GM23248 (cell line): ENCODE measurements at regions not wholly inside any gene's neighbourhood (a gene's known extent, or its start where the extent isn't known, plus 50 kb on each side); places are given as distances from the start of the nearest gene placed in this dataset.

Source experiments
- DNase-seq: peaks from one replicate; pipeline ENCODE4 v3.0.0-alpha.2; 2015
- H2AFZ ChIP-seq: fragments of 200-600 bp; sonication (generic); 2 replicates; pipeline ENCODE4 v1.6.1; 2016; ENCODE audit warnings: antibody characterized with exemption
- H3F3A ChIP-seq: fragments of 200-600 bp; sonication (generic); 2 replicates; pipeline ENCODE4 v1.6.1; 2016; ENCODE audit warnings: mild to moderate bottlenecking, antibody characterized with exemption, mixed run types; ENCODE audit not compliant: insufficient read depth
- H3K27ac ChIP-seq: fragments of 200-600 bp; sonication (generic); 2 replicates; pipeline ENCODE4 v1.5.1; 2016; ENCODE audit warnings: mild to moderate bottlenecking
- H3K27me3 ChIP-seq: fragments of 200-600 bp; sonication (generic); replicated peaks from 2 replicates; pipeline ENCODE4 v1.6.1; 2016; ENCODE audit warnings: mild to moderate bottlenecking; ENCODE audit not compliant: insufficient read depth
- H3K36me3 ChIP-seq: fragments of 200-600 bp; sonication (generic); 2 replicates; pipeline ENCODE4 v1.6.1; 2016; ENCODE audit warnings: low read depth, mild to moderate bottlenecking
- H3K4me1 ChIP-seq: fragments of 200-600 bp; sonication (generic); 2 replicates; pipeline ENCODE4 v1.6.1; 2016; ENCODE audit warnings: mild to moderate bottlenecking; ENCODE audit not compliant: insufficient read depth
- H3K4me2 ChIP-seq: fragments of 200-600 bp; sonication (generic); one replicate; pipeline ENCODE4 v1.6.1; 2016; ENCODE audit warnings: mild to moderate bottlenecking; ENCODE audit not compliant: unreplicated experiment
- H3K4me3 ChIP-seq: fragments of 200-600 bp; sonication (generic); 2 replicates; pipeline ENCODE4 v1.5.1; 2016; ENCODE audit warnings: mild to moderate bottlenecking
- H3K79me2 ChIP-seq: fragments of 200-600 bp; sonication (generic); 2 replicates; pipeline ENCODE4 v1.6.1; 2016; ENCODE audit warnings: mild to moderate bottlenecking; ENCODE audit not compliant: insufficient read depth
- H3K9ac ChIP-seq: fragments of 200-600 bp; sonication (generic); 2 replicates; pipeline ENCODE4 v1.6.1; 2016; ENCODE audit warnings: mild to moderate bottlenecking
- H3K9me2 ChIP-seq: fragments of 200-600 bp; sonication (generic); 2 replicates; pipeline ENCODE4 v1.6.1; 2016; ENCODE audit warnings: mixed run types, mild to moderate bottlenecking, moderate library complexity; ENCODE audit not compliant: insufficient read depth
- H3K9me3 ChIP-seq: fragments of 200-600 bp; sonication (generic); one replicate; pipeline ENCODE4 v1.6.1; 2017; ENCODE audit warnings: low read depth
- H4K20me1 ChIP-seq: fragments of 200-600 bp; sonication (generic); 2 replicates; pipeline ENCODE4 v1.6.0; 2016; ENCODE audit not compliant: insufficient read depth
- EZH2 ChIP-seq: fragments of 200-600 bp; sonication (generic); IDR thresholded peaks from 2 replicates; pipeline ENCODE4 v1.6.1; 2018; ENCODE audit warnings: antibody characterized with exemption, mild to moderate bottlenecking; ENCODE audit not compliant: insufficient read depth, poor library complexity, severe bottlenecking
- EZH2phosphoT487 ChIP-seq: fragments of 200-600 bp; sonication (generic); IDR thresholded peaks from 2 replicates; pipeline ENCODE4 v1.6.1; 2018; ENCODE audit warnings: antibody characterized with exemption, moderate library complexity, mild to moderate bottlenecking, low read depth; ENCODE audit not compliant: insufficient read depth
- WGBS, 2 experiments: methylation state at CpG; one replicate each; pipeline ENCODE4 v1.1.6; 2015 to 2017; ENCODE audit warnings: low lambda C conversion rate in 2 of 2, low coverage in 1 of 2; ENCODE audit errors: missing lambda C conversion rate in 2 of 2; 5-methylcytosine and 5-hydroxymethylcytosine counted together
- in situ Hi-C: fragments of 300-500 bp; cut with MboI; formaldehyde crosslinking; loops from 2 replicates; pipeline ENCODE4 v1.15.0; 2020

- TF ChIP-seq EZH2phosphoT487 (no peak), EZH2 (no peak)
- in situ Hi-C loops = no loop called here
- H3K4me1 ChIP-seq = peaks cover 34% of the 10 kb centered on the region
Observed at GRCh38 chr14:71485833-71486232, 446.4 kb upstream of the RGS6 start.

DNA sequence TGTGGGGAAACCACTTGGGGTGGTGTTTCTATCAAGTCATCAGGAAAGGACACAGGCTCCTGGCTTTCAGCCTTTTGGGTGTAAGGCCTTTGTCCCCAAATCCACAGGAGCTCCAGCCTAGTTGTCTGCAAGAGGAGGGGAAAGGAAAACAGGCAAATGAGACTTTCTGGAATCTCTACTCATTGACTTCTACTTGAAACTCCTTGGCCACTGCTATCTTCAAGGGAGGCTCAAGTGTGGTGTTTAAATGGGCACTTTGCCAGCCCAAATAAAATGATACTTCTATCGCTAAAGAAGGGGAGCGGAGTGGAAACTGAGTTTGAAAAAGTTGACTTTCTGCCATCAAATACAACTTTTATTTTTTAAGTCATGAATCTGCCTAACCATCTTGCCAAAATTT is 445.9 kb upstream of the RGS6 start:
- Histone ChIP-seq H3K4me3 (no peak overlapping the region), H3K4me1 (peaks cover 37% of the 10 kb centered on the region), H3K27ac (no peak overlapping the region), H3K9me3 (no peaks in the 10 kb centered on the region), H3K4me2 (no peak overlapping the region), H3K27me3 (no peaks in the 10 kb centered on the region), H3K36me3 (no peaks in the 10 kb centered on the region; the same call in 1 of the 2 replicates), H3K79me2 (peaks cover 91% of the 10 kb centered on the region), H2AFZ (no peak overlapping the region), H3K9ac (no peak overlapping the region), H3K9me2 (0 out of 2 replicates have a peak, but pooled peaks cover 3% of the 10 kb centered on the region), H3F3A (peaks cover 29% of the 10 kb centered on the region), H4K20me1 (no peaks in the 10 kb centered on the region)
- in situ Hi-C loops = no loop called here
- TF ChIP-seq EZH2phosphoT487 = no peak
- no peak for TF ChIP-seq EZH2
- DNase-seq = no peak
- WGBS, 2 experiments = 95 to 97% methylated on average over 2 of the region's 2 CpGs

More at GRCh38 chr14:71485833-71486232, 446.4 kb upstream of the RGS6 start:
- Histone ChIP-seq H3K36me3 (no peaks in the 10 kb centered on the region; the same call in 1 of the 2 replicates), H4K20me1 (no peaks in the 10 kb centered on the region), H3F3A (peaks cover 25% of the 10 kb centered on the region), H3K9ac (no peak overlapping the region), H3K79me2 (peaks cover 91% of the 10 kb centered on the region), H3K4me2 (no peak overlapping the region), H3K9me3 (no peaks in the 10 kb centered on the region), H3K9me2 (0 out of 2 replicates have a peak, but pooled peaks cover 3% of the 10 kb centered on the region), H2AFZ (no peak overlapping the region), H3K4me3 (no peak overlapping the region), H3K27ac (no peak overlapping the region), H3K27me3 (no peaks in the 10 kb centered on the region)
- DNase-seq = no peak
- WGBS, 2 experiments = 93 to 98% methylated on average over 2 of the region's 2 CpGs

DNA sequence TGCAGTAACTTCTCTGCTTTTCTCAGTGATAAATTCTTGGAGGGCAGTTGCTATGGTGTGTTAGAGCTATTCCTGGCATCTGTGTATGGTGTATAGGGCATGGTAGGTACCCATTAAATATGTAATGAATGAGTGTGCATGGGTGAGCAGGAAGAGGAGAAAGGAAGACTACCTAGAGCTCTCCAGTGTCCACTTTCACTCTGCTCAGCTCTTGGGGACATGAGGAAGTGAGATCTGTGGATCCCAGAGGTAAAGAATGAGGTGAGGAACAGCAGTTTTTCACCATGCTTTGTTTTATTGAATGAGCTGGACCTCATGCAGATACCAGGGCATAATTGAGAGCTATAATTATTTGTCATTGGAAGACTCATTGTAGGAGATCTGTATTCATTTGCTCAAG is 444.8 kb upstream of the RGS6 start:
- in situ Hi-C loops = no loop called here
- Histone ChIP-seq H3K36me3 (no peaks in the 10 kb centered on the region; the same call in 1 of the 2 replicates), H3K4me3 (no peak overlapping the region), H3K27me3 (no peaks in the 10 kb centered on the region), H2AFZ (no peak overlapping the region), H3K4me2 (peak overlapping the region; percentile 6), H3K9me2 (no peaks in the 10 kb centered on the region), H3F3A (peaks cover 30% of the 10 kb centered on the region), H3K4me1 (peaks cover 44% of the 10 kb centered on the region), H3K79me2 (peaks cover 91% of the 10 kb centered on the region), H3K27ac (no peak overlapping the region), H3K9me3 (no peaks in the 10 kb centered on the region), H3K9ac (no peak overlapping the region), H4K20me1 (no peaks in the 10 kb centered on the region)
- DNase-seq = no peak
- no peak for TF ChIP-seq EZH2
- TF ChIP-seq EZH2phosphoT487 = no peak

GRCh38 chr14:71487941-71488340 is 444.3 kb upstream of the RGS6 start:
- no peaks in the 10 kb centered on the region; the same call in 1 of the 2 replicates for H3K36me3 ChIP-seq
- WGBS, 2 experiments = 82 to 90% methylated on average over 2 of the region's 2 CpGs
- H3K79me2 ChIP-seq = peaks cover 91% of the 10 kb centered on the region
- peaks cover 30% of the 10 kb centered on the region for H3F3A ChIP-seq
- H3K9me3 ChIP-seq = no peaks in the 10 kb centered on the region
- H3K4me2 ChIP-seq = peak overlapping the region; percentile 6
- in situ Hi-C loops = no loop called here
- H3K27ac ChIP-seq = peak overlapping the region; percentile 43
- no peaks in the 10 kb centered on the region for H3K9me2 ChIP-seq
- no peaks in the 10 kb centered on the region for H4K20me1 ChIP-seq
- peaks cover 45% of the 10 kb centered on the region for H3K4me1 ChIP-seq
- H3K4me3 ChIP-seq = no peak overlapping the region
- DNase-seq = peak; percentile 31
- no peak overlapping the region for H3K9ac ChIP-seq
- no peak for TF ChIP-seq EZH2
- no peak for TF ChIP-seq EZH2phosphoT487
- H2AFZ ChIP-seq = no peak overlapping the region
- no peaks in the 10 kb centered on the region for H3K27me3 ChIP-seq
